ENCODE measurements at regions not wholly inside any gene's neighbourhood (a gene's known extent, or its start where the extent isn't known, plus 50 kb on each side); places are given as distances from the start of the nearest gene placed in this dataset.

DNA sequence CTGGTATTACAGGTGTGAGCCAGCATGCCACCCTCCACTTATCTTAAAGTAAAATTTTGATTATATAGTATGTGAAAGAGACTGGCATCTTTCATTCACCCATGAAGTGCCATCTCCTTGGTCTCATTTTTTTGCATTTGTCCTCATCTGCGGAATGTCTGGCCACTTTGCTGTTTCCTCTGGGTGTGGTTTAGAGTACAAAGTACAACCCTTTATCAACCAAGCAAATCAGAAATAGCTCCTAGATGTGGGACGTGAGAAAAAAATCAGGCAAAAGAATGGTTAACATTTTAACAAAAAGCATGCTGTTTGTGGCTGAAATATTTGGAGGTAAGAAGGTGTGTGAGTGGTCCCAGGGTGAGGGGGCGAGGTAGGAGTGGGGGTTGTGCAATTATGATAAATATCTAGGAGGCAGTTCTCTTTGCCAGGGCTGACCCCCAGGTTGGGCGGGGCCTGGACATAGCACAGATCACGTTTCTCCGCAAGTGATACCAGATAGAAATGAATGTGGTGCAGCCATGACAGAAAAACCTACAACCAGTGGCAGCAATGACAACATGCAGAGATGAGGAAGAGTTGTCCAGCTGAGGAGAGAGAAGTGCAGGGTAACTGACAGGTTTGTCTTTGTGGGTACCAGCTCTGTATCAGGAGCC lies 115.8 kb upstream of the SERTAD2 start:
- DNase-seq (ENCODE audit: low read depth in 2 of 2): no peak

DNA sequence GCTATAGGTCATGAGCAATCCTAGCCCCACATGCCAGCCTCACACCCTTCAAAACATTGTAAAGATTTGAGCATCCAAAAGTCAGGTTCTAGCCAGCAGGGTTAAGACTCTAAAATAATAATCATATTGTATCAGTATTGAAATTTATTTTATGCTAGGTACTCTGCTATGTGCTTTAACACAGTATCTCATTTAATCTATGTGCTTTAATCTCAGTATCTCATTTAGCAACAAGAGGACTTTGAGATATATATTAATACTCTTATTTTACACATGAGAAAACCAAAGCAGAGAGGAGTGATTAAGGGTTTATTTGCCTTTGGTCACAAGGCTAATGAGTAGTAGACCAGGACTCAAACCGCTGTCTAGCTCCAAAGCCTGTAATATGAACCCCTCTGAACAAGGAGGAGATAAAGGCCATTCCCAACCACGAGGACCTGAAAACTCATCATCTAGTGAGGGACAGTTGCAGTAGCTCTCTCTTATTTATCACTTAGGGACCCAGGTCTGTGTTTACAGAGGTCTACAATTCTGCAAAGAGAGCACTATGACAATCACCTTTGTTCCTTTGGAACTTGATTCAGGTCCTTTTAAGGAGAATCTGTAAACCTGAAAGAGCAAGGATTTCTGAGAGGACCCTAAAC lies 116.5 kb upstream of the SERTAD2 start:
- no peak for DNase-seq (ENCODE audit: low read depth in 2 of 2)

DNA sequence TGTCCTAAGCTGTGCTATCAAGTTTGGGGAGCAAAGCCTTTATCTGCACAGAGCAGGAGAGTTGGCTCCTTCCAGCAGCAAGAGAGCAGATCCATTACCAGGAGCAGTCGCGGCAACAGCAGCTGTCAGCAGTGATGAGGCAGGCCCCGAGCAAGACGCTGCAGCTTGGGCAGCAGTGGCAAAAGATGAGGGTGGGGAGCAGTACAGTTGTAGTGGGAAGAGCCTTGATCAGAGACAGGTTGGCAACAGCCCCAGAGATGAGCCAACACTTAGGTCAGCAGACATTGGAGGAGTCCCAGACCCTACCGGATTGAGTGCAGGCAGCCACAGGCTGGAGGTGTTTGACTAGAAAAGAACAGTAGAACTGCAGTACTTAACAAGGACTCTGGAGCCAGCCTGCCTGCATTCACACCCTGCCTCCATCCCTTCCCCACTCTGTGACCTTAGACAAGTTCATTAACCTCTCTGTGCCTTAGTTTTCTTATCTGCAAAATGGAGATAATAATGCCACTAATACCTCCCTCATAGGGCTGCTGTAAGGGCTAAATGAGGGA lies 117.1 kb upstream of the SERTAD2 start:
- DNase-seq (ENCODE audit: low read depth in 2 of 2): no peak

DNA sequence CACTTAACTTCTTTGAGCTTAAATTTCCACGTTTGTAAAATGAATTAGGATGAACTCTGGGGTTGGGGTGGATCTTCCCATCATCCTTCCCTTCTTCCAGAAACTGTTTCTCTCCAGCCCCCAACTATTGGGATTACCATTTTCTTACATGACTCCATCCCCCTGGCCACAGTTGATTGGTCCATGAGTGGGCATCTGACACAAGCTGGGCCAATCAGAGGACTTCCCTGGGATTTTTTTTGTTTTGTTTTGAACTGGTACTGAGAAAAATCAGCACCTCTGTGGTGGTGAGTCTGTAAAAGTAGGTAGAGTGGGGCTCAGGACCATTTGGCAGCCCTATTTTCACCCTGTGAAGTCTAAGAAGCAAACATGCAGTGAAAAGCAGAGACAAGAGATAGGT lies 118.0 kb upstream of the SERTAD2 start:
- no peak for DNase-seq (ENCODE audit: low read depth in 2 of 2)

DNA sequence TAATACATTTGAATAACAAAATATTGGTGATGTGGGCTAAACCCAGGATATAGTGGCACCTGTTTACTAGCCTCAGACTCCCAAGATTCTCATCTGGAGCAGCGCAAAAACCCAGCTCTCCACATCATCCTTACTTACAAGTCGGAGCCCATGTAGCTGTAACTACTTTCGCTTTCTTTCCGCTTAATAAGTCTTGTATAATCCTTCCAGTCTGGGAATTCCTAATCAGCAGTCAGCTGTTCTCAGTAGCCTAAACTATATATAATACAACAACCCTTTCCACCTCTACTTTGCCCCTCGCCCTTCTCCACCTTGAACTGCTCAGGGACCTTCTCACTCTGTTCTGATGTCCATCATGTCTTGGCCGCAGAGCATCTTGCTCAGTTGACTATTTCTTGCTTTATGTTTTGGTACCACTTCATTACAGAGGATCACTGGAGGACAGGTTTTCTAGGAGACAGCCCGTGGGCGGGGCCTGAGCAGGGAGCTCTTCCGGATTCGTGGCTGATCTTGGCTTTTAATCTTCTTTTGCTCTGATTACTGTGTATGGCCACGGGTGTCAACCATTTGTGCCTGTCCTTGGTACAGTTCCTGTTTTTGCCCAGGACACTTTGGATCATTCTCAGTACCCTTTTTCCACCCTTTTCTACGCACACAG lies 119.9 kb upstream of the SERTAD2 start:
- DNase-seq (ENCODE audit: low read depth in 2 of 2): no peak

DNA sequence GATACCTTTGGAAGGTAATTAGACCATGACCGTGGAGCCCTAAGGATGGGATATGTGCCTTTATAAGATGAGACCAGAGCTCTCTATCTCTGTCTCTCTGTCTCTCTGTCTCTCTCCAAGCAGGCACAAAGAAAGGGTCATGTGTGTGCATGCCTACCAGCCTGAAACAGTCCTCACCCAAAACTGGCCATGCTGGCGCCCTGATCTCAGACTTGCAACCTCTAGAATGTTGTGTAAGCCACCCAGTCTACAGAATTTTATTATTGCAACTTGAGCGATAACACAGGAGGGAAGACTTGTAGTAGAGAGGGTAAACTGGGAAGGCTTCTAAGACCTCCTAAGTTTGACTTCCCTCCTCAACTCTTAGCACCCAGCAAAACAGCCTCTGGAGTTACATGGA lies 124.1 kb upstream of the SERTAD2 start:
- no peak for DNase-seq (ENCODE audit: low read depth in 2 of 2)

DNA sequence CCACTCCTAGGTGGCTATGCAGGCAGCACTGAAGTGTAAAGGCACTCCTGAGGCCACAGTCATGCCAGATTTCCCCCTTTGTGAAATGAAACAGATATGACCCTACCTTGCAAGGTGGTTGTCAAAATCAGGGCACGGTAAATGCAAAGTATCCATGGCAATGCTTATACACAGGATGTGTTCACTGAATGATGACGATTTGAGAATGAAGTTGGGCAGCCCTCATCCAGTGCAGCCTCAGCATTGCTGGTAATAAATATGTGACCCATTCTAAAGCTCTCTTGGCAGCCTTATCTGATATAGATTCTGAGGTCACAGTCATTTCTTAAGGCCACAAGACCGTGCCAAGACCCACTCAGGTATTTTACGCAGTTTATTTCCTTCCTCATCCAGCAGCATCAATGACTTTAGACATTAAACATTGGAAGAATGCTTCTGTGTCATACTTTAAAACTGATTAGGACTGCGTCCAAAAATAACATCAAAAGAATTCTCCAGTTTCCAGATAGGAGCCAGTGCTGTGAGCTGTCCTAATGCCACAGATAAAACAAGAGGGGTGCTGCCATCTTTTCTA lies 125.5 kb upstream of the SERTAD2 start:
- no peak for DNase-seq (ENCODE audit: low read depth in 2 of 2)

DNA sequence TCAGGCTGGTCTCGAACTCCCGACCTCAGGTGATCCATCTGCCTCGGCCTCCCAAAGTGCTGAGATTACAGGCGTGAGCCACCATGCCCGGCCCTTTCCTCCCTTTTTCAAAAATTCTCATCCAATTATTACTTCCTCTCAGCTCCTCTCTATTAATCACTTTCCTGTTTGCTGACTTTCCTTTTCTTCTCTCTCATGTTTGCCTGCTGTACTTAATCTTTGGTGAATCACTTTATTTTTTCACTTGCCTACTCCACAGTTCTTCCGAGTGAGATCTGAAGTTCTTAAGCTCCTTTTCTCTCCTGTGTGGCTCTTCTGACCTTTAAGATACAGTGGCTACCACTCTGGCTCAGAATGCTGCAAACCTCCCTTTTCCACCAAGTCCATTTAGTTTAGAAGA lies 126.3 kb upstream of the SERTAD2 start:
- DNase-seq (ENCODE audit: low read depth in 2 of 2): no peak

DNA sequence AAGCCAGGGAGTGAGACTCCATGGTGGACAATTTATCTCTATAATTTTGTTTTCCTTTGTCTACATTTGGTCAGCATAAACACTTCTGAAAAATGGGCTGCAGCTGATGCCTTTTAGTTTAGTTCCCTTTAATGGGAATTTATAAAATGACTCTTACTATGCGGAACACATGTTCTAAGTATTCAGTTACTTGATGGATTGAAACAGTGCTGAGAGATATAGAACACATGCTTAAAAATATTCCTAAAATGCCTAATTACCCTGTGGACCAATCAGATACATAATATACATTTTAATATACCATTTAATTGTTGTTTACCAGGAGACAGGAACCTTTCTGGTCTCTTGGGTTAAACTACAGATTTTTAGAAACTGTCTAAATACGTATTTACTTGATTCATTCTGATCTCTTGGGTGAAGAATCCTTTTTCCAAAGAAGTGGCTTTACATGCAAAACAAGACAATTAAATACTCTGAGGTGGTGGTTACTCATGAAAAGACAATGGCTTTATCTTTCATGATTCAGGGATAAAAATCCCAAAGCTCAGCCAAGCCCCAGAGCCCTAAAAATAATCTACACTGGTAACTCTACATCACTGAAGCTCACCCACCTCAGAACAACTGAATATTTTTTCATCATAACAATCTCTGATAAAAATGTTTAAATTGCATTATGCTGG lies 128.1 kb upstream of the SERTAD2 start:
- no peak for DNase-seq (ENCODE audit: low read depth in 2 of 2)

DNA sequence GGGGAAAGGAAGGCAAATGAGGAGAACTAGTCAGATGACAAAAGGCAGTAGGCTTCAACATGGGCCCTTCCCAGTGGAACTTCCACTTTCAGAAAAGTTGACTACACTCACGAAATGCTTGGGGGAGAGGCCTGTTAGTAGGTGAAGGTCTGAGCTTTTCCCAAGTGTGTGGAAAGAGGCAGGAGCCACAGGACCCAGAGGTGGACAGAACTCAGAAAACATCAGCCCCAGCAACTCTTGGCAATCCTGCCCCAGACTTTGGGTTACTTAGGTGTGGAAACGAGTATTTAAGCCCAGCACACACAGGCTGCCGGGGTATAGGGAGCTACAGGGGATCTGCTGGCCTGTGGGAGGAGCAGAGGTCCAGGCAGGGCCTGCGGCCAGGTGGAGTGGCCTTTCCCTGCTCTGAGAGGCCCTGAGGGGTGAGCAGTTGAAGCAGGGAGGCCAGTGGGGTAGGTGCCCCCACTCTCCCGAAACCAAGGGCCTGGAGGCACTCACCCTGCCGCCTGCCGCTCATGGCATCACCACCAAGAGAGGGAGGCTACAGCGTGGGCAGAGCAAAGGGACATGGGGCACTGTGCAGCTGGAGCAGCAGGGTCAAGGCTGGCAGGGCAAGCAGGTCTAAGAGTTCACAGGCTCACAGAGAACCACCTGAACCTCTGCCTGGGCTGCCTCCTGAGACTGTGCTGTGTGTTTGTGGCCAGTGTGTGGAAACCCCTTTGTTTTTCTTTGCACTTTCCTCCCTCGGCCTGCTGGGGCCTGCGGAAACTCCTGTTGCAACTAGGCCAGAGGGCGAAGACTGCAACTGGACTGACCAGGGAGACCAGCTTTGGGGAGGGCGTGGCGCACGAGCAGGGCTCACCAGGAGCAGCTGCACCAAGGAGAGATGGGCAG lies 130.7 kb upstream of the SERTAD2 start:
- DNase-seq (ENCODE audit: low read depth in 2 of 2): no peak

DNA sequence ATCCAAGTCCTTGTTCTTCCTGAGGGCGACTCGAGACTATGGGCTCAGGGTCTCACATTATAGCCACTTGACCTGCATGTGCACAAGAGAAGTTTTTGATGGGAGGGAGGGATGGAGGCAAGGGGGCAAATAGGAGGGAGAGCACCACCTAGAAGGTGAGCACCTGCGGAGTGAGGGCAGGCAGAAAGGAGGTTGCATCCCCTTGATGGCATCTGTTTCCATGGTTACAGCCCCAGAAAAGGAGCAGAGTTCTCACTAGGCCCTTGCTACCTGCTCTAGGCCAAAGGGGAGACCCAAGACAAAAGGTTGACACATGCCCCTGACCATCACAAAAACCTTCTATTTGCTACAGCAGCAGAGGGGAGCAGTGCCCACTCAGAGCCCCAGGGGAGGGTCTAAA lies 131.5 kb upstream of the SERTAD2 start:
- DNase-seq (ENCODE audit: low read depth in 2 of 2): no peak

DNA sequence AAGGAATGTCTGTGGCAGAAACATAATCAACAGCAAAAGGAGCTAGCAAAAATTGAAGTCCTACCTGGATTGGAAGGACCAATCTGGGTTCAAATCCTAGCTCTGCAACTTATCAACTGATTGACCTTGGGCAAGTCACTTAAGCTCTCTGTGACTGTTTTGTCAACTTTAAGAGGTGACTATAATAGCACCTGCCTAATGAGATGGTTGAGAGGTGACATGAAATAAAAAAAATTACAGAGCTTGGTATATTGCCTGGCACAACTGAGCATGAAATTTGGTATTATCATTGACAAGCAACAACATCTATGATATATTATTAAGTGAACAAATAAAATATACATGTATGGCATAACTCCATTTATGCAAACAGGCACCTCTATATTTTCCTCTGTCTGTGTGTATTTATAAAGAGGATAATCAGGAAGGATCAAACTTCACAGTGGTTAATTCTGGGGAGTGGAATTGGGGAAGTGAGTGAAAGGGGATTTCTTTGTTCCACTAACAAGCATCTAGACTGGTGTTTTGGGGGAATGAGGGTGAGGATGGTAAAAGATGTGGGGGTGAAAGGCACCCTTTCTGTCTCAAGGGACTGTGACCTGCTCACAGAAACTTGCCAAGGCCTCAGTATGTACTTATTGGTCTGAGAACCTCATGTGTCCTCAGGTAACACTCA lies 132.8 kb upstream of the SERTAD2 start:
- DNase-seq (ENCODE audit: low read depth in 2 of 2): no peak

DNA sequence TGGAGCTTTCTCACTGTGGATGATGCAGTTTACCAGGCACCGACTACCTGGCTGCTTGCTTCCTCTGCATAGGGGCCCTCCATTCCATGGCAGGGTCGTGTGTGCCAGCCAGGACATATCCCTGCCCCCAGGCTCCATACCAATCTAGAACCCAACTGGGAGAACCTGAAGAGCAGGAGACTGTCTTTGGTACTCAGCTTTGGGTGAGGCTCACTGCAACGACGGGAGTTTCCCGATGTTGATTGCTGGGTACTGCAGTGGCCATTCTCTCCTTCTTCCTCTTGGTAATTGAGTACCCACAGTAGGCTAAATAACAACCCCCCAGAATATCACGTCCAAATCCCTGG lies 133.3 kb upstream of the SERTAD2 start:
- no peak for DNase-seq (ENCODE audit: low read depth in 2 of 2)

DNA sequence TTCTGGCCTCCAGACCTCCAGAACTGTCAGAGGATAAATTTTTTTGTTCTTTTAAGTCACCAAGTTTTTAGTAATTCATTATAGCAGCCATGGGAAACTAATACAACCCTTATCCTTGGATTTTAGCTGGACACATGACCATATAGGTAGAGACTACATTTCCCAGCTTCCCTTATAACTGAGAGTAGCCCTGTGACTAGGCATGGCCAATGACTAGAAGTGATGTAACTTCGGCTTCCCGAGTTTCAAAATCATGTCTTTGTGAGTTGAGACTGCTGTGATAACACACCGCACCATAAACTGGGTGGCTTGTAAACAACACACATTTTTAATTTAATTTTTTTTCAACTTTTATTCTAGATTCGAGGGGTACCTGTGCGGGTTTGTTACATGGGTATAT lies 134.0 kb upstream of the SERTAD2 start:
- no peak for DNase-seq (ENCODE audit: low read depth in 2 of 2)

DNA sequence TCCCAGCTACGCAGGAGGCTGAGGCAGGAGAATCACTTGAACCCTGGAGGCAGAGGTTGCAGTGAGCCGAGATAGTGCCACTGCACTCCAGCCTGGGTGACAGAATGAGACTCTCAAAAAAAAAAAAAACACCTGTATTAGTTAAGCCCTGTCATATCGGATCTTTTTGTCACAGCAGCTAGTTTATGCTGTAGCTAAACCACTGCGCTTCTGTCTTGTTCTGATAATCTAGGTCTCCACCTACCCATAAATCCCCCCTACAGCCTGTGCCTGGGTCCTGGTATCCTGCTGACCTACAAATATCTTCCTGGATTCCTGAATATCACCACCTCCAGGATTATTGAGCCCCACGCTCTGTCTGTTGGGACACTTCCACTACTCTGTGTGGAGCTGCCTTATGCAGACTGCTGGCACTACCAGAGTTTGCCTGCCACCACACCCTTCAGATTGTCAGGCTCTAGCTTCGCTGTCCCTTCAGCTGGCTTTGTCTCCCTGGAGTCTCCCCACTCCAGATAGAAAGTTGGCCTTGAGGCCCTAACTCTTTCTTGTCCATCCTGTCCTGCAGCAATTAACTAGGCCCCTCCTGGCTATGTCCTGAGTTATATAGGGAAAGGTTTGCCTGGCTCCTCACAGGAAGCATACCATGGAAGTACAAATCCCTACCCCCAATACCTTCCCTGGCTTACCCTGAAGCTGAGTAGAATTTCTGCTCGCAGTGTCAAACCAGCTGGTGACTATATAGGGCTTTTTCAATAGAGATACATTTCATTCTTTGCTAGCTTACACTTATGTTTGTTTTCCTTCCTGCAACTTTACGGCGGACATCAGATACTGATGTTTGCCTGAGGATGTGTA lies 136.0 kb upstream of the SERTAD2 start:
- DNase-seq (ENCODE audit: low read depth in 2 of 2): no peak

DNA sequence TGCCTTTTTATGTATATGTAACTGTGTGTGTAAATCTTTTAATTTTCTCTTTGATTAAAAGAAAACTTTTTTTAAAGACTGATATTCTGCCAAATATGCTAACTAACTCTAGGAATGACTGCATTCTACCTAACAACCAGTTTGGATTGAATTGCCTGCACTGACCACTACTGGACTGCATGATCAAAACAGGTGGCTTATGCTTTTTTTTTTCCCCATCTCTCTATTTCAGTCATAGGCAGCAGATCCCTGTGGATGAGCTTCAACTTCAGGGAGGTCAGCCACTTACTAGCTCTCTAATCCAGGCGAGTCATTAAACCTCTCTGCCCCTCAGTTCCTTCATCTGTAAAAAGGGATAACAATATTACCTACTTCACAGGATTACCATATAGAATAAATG lies 138.6 kb upstream of the SERTAD2 start:
- DNase-seq (ENCODE audit: low read depth in 2 of 2): no peak

DNA sequence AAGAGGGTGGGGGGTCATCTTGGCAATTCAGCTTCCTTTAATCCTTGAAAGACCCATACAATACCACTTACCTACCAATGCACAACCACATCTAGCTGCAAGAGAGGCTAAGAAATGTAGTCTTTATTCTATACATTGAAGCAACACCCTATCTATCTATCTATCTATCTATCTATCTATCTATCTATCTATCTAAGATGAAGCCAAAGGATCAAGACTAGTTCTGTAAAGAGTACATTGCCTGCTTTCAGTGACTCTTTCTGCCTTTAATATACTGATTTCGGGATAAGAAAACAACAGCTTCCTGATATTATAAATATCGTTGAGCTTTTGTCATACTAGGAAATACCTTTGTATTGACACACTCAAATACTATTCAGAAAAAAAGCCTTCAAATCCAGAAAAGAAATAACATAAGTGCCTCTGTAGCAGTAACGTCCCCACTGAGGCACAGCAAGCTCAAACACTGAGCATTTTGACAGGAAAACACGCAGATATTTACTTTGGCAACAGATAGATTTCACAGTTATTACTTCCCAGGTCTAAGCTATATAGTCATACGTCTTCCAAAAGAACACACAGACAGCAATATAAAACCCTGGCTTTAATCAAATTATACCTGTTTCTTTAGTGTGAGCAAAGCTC lies 139.4 kb upstream of the SERTAD2 start:
- DNase-seq (ENCODE audit: low read depth in 2 of 2): no peak

DNA sequence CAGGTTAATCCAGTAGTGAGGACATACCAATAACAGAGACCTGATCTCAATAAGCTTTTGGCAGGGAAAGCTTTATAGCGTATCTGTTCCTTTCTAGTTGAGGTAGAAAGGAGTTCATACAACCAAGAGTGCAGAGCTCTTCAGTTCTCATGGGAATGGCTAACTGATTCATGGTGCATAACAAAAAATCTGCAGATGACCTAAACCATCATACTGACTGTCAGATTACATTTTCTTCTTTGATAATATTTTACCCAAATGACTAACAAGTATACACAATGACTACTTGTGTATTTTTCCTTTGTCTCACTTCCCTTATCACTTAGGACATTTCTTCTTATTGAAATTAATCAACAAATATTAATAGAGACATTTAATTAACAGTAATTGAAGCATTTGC lies 140.0 kb upstream of the SERTAD2 start:
- no peak for DNase-seq (ENCODE audit: low read depth in 2 of 2)

DNA sequence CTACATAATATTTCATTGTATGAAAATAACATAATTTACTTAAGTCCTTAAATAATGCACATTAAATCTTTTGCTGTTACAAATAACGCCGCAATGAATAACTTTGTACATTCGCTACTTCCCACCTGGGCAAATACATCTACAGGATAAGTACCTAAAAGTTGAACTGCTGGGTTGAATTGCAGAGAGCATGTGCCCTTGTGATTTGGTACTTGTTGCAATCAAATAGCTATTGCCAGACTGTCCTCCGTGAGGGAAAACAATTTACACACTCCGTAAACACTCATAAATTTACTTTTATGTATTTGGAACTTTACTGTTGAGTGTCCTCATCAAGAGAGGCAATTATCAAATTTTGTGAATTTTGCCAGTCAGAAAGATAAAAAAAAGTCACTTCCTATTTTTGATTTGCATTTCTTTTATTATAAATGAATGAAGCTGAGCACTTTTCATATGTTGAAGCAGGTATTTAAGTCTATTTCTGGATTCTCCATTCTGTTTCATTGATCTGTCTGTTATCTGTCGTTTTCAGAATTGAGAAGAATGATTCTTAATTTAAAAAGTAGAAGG lies 140.8 kb upstream of the SERTAD2 start:
- no peak for DNase-seq (ENCODE audit: low read depth in 2 of 2)
